NCI-H524 treated with DMSO at 0.1 percent for 48 hours (cell line): ENCODE measurements at regions not wholly inside any gene's neighbourhood (a gene's known extent, or its start where the extent isn't known, plus 50 kb on each side); places are given as distances from the start of the nearest gene placed in this dataset.
"Not testable (repeated sequence)": the region's sequence is repeated elsewhere in the genome, so short reads cannot be mapped to it uniquely, and the experiment has no call there.

Experiments
- DNase-seq: peaks from one replicate; lab custom pipeline; 2025; lab: John Stamatoyannopoulos, UW

DNA sequence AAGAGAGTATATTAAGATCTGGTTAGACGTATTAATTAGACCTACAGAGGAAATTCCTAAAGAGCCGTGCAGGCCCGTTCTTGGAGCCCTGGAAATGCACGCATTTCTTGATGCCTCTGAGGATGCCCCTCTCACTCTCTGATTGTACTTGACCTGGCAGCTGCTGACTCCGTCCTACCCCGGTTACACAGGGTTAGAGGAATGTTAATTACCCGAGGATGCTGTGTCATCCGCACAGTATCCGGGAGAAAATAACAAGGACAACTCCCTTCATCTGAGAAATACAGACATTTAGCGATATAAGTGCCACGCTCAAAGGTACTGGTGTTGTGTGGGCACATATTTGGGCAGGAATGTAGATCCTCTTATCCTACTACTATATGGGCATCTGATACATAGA is 404.6 kb upstream of the FAT1 start:
- no peak for DNase-seq

DNA sequence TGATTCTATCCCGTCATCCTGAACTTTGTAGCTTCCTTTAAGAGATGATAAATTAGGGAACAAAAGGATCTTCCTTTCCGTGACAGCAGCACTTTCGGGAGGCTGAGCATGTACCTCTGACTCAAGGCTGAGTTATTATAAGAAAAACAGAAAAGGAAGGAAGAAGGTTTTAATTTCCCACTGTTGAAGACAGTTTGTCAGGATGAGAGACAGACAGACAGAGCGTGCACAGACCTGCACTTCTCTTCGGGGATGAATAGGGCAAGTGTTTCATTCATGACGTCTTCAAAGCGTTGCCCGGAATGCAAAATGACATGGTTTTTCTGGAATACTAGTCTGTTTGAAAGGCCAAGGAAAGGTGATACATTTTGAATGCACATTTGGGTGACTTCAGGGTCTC is 405.3 kb upstream of the FAT1 start:
- no peak for DNase-seq

DNA sequence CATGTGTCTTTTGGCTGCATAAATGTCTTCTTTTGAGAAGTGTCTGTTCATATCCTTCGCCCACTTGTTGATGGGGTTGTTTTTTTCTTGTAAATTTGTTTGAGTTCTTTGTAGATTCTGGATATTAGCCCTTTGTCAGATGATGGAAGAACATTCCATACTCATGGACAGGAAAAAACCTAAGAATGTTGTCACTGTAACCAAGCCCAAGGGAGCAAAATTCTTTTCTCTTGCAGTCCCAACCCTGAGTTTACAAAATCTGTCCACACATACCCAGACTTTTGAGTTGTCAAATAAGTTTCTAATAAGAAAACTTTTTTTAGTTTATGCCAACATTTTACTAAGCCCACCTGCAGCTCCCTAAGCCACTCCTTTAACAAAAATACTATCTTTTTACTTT is 408.2 kb upstream of the FAT1 start:
- not testable (repeated sequence) for DNase-seq

DNA sequence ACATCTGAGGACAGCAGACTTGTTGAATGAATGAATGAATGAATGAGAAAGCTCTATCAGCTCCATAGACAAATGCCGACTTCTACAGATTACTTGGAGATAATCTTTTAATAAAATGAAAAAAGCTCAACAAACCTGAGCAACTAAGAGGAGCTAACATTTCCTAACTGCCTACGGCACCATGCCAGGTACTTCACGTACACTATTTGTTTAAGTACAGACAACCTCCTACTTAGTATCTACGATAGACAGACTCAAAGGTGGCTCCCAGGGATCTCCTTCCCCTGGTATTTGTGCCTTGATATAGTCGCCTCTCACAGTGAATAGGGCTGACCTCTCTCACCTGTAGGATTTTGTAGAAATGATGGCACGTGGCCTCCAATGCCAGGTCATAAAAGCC is 412.2 kb upstream of the FAT1 start:
- no peak for DNase-seq

DNA sequence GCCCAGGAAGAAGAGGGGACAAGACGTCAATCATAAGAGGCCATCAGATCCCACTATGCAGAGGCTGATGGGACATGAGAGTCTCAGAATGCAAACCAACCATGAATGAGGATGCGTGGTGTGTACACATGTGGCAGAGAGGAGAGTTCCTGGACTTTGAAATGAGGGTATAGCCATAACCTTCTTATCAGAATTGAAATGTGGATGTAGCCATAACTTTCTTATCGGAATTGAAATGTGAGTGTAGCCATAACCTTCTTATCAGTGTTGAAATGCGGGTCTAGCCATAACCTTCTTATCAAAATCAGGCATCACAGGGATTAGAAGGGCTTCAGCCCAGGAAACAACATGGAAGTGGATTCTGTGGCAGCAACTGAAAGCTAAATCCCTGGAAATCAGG is 415.5 kb upstream of the FAT1 start:
- DNase-seq, result no peak

DNA sequence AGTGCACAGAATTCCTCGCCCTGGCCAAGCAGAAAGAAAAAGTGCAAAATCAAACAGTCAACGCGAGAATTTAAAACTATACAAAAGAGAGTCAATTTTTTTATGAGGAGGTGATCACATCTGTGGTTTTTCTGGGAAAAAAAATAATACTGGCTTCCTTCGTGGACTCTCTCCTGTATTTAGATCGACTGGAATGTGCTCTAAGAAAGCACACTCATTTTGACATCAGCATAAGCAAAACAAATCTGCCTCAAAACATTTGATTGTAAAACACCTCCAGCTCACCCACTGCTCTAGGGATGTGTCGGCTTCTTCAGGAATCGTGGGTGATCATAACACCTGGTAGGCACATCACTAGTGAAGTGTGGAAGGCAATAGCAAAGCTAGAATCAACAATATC is 417.4 kb upstream of the FAT1 start:
- DNase-seq, result no peak

DNA sequence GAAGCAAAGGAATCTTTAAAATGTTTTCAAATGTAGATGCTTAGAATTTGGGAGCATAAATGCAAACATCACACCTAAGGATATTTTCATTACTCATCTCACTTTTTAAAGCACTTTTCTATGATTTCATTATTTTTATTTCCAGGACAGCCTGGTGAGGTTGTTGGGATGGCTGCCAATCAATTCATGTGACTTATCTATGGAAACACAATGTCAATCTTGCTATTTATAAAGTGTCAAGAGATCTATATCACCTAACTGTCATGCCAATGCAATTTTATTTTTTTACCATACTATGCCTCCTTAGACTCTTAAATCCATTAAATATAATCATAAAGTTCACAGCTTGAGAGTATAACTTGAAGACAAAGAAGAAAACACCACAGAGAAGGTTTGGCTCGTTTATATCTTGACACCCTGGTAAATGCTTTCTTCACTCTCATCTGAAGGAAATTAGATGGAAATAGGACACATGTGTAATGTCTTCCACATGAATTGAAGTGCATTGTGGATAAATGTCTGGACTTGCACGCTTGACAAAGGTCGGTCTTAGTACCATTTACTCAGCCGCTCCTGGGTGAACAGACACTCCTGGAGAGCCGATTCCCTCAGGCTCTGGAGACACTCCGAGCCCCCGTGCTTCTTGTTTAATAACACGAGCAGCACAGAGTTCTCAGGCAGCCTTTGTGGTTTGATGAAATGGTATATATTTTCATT is 425.7 kb upstream of the FAT1 start:
- no peak for DNase-seq

DNA sequence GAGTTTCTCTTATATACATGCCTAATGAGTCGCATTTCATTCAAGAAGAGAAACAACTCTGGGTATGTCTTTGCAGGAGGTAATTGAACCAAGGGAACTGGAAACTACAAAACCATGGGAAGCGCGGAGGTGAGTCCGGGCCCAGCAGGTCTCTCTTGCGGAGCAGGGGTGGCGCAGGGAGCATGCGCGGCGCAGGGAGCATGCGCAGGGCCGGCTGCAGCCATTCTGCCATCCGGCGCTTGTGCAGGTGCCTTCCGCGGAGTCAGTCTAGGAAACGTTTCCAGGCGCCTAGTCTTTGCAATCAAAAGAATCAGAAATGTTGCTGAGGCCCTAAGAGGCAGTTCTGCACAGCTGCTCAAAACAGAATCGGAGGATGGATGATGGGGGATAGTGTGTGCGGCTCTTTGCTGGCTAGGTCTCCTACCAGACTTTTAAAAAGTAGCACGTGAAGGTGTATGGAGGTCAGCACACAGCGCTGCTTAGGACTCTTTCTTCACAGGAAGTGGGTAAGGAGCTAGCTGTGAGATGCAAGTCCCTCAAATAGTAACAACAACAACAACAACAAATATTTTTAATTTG is 433.8 kb upstream of the FAT1 start:
- DNase-seq, result no peak

DNA sequence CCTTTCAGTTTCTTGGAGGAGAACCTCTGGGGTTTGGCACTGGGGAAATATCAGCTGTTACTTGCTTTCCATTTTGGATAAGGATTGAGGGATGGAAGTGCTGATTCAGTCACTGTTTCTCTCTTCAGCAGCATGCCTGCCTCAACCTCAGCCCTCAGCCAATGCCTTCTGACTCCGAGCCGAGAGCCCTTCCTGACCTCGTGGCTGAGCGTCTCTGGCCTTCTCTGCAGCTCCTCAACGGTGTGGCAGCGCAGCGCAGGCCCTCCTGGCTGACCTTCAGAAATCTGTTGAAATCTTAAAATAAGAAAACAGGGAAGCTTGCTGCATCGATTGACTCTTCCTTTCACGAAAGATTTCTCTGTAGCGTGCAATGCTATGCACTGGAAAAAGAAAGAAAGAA is 434.3 kb upstream of the FAT1 start:
- DNase-seq, result no peak

DNA sequence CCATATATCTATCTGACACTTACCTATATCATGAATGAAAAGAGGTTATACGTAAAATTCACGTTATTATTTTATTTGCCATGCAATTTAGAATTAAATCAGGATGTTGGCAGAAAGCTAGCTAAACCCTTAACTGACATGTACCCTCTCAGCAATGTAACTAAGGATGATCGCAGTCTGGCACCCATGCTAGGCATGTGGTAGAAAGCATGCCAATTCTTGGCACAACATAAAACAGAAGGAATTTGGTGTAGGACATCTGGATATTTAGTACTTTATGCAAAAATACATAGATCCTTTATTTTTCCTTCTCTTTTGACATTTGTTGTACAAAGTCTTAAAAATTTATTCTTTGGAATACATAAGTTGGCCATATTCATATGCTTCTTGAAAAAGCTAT is 436.8 kb upstream of the FAT1 start:
- DNase-seq, result no peak

DNA sequence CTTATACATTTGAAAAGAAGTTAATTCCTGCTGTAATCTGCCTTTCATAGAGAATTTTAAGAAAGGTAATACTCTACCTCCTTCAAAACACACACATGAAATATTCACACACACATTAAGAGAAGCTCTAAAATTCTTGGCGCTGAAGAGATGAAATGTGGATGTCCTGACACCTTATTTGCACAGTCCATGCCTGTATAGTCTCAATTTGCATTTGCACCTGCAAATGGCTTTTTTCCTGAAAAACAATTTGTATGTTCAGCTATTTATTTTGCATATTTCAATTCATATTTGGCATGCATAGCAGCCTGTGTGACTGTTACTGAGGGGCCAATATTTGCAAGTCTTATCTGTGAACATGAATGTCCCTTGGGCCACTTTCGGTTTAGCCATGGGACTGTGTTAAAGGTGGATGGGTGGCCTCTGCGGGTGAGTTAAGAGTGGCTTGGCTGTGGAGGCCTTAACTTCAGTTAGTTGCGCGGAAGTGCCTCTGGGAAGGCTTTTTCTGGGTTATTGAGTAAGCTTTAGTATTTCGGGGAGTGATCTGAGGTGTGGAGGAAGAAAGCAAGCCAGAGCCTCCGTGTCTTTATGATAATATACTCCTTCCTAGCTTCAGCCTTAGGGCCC is 443.3 kb upstream of the FAT1 start:
- no peak for DNase-seq

DNA sequence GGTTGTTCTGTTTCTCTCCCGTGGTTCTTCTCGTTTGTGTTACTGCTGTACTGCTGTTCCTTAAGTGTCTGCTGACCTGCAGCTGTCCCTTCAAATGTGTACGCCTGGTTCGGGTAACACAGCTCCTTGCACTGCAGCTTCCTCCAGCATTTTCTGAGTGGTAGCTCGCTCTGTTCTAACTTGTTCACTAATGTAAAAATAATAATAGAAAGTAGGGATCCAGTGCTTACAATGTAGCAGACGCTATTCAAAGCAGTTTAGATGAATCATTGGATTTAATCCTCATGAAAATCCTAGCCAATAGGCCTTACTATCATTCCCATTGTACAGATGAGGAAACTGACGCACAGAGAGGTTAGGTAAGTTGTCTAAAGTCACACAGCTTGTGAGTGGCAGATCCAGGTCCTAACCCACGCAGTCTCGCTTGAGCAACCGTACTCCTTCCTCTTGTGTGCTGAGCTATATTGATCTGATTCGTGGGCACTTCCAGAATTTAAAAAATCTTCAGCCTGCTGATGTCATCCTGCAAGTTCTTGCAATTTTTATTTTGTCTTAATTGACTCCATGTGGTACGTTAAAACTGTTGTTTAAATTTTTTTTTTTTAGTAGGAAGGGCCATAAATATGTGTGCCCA is 448.2 kb upstream of the FAT1 start:
- DNase-seq, result no peak

DNA sequence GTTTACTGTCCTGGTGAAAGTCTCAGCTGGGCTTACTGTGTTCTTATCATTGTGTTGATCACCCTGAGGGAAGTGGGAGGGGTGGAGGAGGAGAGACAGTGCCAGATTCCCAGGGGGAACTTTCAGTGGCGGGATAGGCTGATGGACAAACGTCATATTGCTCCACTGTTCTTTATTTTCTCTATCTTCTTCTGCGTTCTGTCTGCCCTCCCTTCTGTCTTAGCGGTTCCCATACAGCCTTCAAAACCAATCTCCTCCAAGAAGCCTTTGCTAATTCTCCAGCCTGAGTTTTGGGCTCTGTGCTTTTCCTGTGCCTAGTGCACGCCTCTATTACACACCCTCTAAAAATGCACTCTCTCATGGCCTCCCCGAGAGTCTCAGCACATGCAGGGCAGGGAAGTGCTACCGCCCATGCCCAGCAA is 448.7 kb upstream of the FAT1 start:
- no peak for DNase-seq

DNA sequence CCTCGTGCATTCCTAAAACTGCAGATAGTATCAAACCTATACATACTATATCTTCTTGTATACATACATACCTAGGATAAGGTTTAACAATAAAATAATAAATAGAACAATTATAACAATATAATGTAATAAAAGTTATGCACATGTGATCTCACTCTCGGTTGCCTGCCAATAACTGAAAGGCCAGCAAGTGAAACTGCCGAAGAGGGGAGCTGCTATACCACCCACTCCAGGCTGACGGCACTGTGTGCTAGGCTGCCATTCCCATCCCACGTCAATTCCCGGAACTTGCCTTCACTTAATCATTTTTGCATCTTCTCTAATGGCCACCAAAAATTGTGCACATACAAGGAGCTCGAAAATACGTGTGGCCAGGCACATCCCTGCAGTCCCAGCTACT is 451.1 kb upstream of the FAT1 start:
- no peak for DNase-seq

DNA sequence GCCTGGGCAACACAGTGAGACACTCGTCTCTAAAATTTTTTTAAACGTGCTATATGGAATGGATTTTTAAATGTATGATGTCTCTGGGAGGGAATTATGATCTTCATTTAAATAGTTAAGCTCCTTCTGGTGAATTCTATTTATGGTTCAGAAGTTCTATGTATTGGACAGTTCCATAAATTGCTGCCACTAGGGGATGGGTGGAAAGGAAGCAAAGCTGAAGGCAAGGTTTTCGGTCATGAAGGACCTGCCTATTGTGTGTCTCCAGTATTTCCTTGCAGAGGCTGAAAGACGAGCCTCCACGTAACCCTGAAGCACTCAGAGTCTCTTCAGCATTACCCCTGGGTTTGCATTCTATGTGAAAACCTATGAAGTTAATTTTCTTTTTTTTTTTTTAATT is 451.5 kb upstream of the FAT1 start:
- DNase-seq, result no peak

DNA sequence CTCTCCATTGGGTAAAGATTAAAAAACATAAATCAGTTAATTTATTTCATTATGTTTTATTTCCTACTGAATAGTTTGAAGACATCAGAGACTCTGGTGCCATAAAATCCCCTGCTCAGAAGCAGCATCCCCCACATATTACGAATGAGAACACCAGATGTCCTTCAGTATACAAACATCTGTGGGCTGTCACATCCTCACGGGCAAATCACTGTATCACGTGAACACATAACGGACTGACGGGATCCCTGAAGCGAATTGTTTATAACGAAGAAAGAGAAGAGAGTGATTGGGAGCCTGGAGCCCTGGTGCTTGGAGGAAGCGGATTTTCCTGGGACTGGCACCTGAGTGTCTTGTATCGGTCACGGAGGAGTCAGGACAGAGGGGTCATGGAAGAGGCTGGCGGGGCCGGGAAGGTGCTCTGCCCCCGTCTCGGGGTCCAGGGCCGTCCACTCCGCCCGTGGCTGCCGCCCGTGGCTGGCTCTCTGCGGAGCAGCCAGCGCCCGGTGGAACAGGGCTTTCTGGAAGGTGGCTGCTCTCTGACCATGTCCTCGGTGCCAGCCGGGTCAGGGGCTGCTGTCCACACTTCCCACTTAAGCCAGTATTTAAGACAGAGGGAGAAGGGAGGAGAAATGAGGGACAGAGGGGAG is 452.7 kb upstream of the FAT1 start:
- no peak for DNase-seq

DNA sequence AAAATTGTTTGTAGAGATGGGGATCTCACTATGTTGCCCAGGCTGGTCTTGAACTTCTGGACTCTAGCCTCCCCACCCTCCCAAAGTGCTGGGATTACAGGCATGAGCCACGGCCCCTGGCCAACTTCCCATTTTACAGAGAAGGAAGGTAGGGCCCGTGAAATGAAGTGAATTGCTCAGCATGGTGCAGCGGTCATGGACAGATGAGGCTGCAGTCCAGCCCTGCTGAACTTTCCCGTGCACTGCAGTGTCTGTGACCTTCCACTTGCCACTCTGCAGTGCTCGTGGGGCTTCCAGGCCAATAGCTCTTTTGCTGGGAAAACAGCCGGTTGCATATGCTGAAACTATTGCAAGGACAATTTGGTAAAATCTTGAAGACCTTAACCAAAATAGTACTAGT is 454.4 kb upstream of the FAT1 start:
- no peak for DNase-seq

DNA sequence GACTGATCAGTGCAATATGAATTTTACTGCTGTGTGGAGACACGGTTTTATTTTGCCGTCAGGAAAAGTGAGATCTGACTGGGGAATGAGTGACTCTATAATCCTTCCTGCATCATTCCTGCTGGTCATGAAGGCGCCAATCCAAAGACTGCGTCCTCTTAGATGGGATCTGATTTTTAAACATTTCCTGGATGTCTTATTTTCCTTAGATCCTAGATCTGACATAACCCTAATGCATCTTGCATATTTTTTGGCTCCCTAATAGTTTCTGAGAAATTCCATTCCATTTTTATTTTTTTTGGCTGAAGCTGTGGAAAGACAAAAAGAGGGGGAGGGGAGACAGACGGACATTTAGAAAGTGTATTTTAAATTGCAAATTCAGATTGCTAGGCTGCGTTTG is 454.9 kb upstream of the FAT1 start:
- no peak for DNase-seq

DNA sequence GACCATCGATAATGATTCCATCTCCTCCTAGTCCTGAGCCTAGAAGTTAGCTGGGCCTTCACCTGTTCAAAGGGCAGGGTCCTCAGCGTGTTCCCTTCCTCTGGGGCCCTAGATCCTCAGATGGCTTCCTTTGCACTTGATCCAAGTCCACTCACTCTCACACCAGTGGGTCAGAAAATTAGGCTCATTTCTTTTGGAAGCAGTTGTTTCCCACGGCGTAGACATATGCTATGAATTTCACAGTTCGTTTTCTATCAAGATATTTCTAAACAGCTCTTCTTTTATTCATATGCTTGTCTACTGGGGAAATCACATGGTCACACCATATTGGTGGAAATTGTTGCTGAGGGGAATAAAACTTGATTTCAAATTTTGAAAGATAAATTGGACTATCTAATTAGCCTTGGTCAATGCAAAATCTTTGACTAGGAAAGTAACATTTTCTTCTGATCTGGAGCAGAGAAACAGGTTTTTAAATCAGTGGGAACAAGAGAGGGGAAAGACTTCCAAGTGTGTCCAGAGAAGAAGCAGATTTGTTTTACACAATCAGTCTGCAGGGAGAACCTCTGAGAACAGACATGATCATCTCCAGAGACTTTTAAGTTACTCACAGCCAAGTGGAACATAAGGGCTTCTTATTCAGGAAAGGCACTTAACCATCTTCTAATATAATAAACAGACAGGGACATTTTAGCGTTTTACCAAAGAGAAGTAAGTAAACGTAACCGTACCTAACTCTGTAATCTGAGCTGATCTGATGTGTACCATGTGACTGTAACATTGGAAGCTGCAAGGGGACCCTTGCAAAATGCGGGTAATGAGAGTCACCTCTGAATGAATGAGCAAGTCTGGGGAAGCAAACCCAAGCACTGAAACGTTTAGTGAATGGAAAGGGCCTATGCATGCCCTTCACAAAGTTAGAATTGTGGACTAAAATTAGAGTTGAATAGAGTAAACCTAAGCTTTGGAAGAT is 455.7 kb upstream of the FAT1 start:
- peak; percentile 29 for DNase-seq

DNA sequence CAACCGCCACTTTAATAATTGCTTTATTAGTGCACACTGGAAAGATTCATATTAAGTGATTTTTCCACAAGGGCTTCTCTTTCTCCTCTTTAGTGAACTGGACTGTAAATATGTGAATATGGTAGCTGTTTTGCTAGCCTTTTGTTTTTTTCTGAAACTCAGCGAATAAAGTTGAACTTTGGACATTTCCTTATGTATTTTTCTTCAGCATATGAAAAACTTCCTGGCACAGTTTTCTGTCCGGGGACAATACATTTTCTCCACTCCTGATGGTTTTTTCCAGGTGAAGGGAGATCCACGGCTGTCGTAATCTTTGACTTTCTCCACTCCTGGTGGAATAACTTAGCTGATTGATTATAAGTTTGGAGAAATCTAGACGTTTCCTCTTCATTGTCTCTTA is 457.4 kb upstream of the FAT1 start:
- no peak for DNase-seq

DNA sequence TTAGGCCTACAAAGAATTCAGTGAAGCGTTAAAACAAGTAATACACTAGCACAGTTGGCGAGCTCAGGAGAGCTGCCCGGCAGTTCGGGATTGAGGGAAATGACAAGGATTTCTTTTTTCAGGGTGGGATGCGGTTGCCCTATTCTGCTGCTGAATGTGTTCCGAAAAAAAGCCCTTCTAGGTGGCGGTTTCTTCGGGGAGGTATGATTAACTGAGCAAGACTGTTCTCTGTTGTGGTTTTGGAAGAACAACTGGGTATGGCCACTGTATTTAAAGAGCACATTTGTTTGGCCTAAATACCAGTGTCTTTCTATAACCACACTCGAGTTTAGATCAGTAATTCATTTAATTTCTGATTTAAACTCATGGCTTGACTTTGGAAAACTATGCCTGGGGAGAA is 459.7 kb upstream of the FAT1 start:
- DNase-seq, result no peak

DNA sequence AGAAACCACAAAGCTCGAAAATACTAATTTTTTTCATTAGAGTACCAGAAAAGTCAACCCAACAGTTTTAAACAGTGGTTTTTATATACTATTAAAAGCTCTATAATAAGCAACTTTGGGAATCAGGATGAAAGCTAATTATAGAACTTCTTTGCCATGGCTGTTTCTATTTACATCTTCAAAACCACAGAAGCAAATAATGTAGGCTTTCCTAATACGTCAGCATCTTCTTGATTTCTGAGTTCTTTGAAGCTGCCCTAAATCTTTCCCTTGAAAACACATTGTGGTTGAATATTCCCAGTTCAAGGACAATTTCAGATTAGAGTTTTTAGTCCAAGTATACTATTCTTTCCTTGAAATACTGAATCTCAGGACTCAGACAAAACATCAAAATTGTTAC is 460.2 kb upstream of the FAT1 start:
- DNase-seq, result no peak
